Ovary (tissue), 7 donors: ENCODE measurements at regions not wholly inside any gene's neighbourhood (a gene's known extent, or its start where the extent isn't known, plus 50 kb on each side); places are given as distances from the start of the nearest gene placed in this dataset.

ENCODE experiments used
- DNase-seq, 5 donors: peaks; one replicate each; pipeline ENCODE4 v3.0.0-alpha.2; 2019 to 2020
- H3K27ac ChIP-seq, 2 donors: fragments of 200-600 bp; one replicate each; pipeline versions ENCODE4 v1.5.1 to v1.8.0; 2019 to 2022
- H3K27me3 ChIP-seq: fragments of 200-600 bp; one replicate; pipeline ENCODE4 v1.8.0; 2022
- H3K36me3 ChIP-seq: fragments of 200-600 bp; sonication (generic); one replicate; pipeline ENCODE4 v1.5.1; 2019
- H3K4me1 ChIP-seq: one replicate; pipeline ENCODE4 v1.8.1; 2013; ENCODE audit warnings: mild to moderate bottlenecking, moderate library complexity; ENCODE audit not compliant: insufficient read depth
- H3K4me3 ChIP-seq: fragments of 200-600 bp; sonication (generic); one replicate; pipeline ENCODE4 v1.5.1; 2017
- H3K9me3 ChIP-seq, 2 donors: fragments of 200-600 bp in 1 of 2; sonication (generic) in 1 of 2; one replicate each; pipeline versions ENCODE4 v1.5.1 to v1.8.1; 2013 to 2019; ENCODE audit warnings: mild to moderate bottlenecking in 1 of 2, moderate library complexity in 1 of 2
- CTCF ChIP-seq, 3 donors: fragments of 450-650 bp in 2 of 3; fragments of 200-600 bp in 1 of 3; IDR thresholded peaks; one replicate each; pipeline versions ENCODE4 v1.5.1 to v1.8.0; 2016 to 2022; ENCODE audit warnings: antibody characterized with exemption in 3 of 3, mild to moderate bottlenecking in 1 of 3
- EP300 ChIP-seq: sonication (generic); formaldehyde crosslinking; IDR thresholded peaks from one replicate; pipeline ENCODE4 v1.6.1; 2017; ENCODE audit warnings: antibody characterized with exemption
- POLR2A ChIP-seq: fragments of 450-650 bp; IDR thresholded peaks from one replicate; pipeline ENCODE4 v1.6.1; 2017; ENCODE audit warnings: antibody characterized with exemption, mild to moderate bottlenecking, moderate library complexity
- WGBS, 3 donors: extraction: QIAGEN DNeasy Blood & Tissue Kit in 1 of 3; methylation state at CpG; one replicate each; pipeline versions ENCODE4 v1.1.5 to v1.1.7; 2013 to 2017; 5-methylcytosine and 5-hydroxymethylcytosine counted together
- intact Hi-C, 4 donors: fragments of 100-400 bp; cut with DNase I; formaldehyde crosslinking; loops; one replicate each; pipeline versions ENCODE4 v1.11.0 to v1.15.1; 2022 to 2023
- donor health status: DM: no; HTN: no; CAD: no; lungs with moderate emphysema.
- donor health status: DM: no; HTN: no; CAD: no.
- donor health status: Bipolar disorder and iron deficiency.
- donor health status: DM: no; HTN: no; CAD: no.
- donor health status: DM: yes; HTN: yes; CAD: no.

- Histone ChIP-seq H3K9me3 (no peaks in the 10 kb centered on the region), H3K36me3 (no peaks in the 10 kb centered on the region), H3K27ac (no peak overlapping the region), H3K4me1 (peaks cover 12% of the 10 kb centered on the region), H3K27me3 (no peaks in the 10 kb centered on the region), H3K4me3 (no peak overlapping the region)
- DNase-seq, result no peak
- intact Hi-C loops, result no loop called here
- 79 to 84% (median 83%) methylated on average over 4 of the region's 4 CpGs for WGBS, 3 donors
- TF ChIP-seq POLR2A (no peak), CTCF (IDR thresholded peaks at IDR 0.05) (no peak), EP300 (no peak)
Measured at GRCh38 chr4:26044983-26045382, 131.0 kb downstream of the SMIM20 start.

GRCh38 chr4:26047795-26048194, 133.8 kb downstream of the SMIM20 start:
- H3K27ac ChIP-seq, result peak overlapping the region; percentile 67 to 82
- intact Hi-C loops, result loop anchor here in 1 of 4 donors (1.0 kb wide), 1 partner anchor 40 kb away; no protein-coding TSS in a partner anchor
- no peaks in the 10 kb centered on the region for H3K36me3 ChIP-seq
- 86 to 93% (median 88%) methylated on average over 5 of the region's 5 CpGs for WGBS, 3 donors
- no peaks in the 10 kb centered on the region for H3K9me3 ChIP-seq
- TF ChIP-seq POLR2A (no peak), CTCF (IDR thresholded peaks at IDR 0.05) (no peak), EP300 (no peak)
- no peaks in the 10 kb centered on the region for H3K27me3 ChIP-seq
- H3K4me1 ChIP-seq, result peaks cover 10% of the 10 kb centered on the region
- peak in 1 of 5 donors; percentile 33 for DNase-seq
- no peak overlapping the region for H3K4me3 ChIP-seq

GRCh38 chr4:26048378-26048882, 134.4 kb downstream of the SMIM20 start:
- Histone ChIP-seq H3K27ac (peak overlapping the region; percentile 67 to 82), H3K4me1 (peaks cover 10% of the 10 kb centered on the region), H3K27me3 (no peaks in the 10 kb centered on the region), H3K4me3 (no peak overlapping the region), H3K9me3 (no peaks in the 10 kb centered on the region), H3K36me3 (no peaks in the 10 kb centered on the region)
- peak; percentile 63 to 82 (median 67) for DNase-seq
- TF ChIP-seq EP300 (no peak), CTCF (IDR thresholded peaks at IDR 0.05) (no peak), POLR2A (no peak)
- intact Hi-C loops, result no loop called here
- 25 to 30% (median 30%) methylated on average over 12 of the region's 12 CpGs for WGBS, 3 donors

GRCh38 chr4:26048950-26049349, 134.9 kb downstream of the SMIM20 start:
- no peak overlapping the region for H3K4me3 ChIP-seq
- peaks cover 10% of the 10 kb centered on the region for H3K4me1 ChIP-seq
- 41 to 54% (median 42%) methylated on average over 9 of the region's 9 CpGs for WGBS, 3 donors

More at GRCh38 chr4:26048950-26049349, 134.9 kb downstream of the SMIM20 start:
- Histone ChIP-seq H3K27me3 (no peaks in the 10 kb centered on the region), H3K27ac (peak overlapping the region; percentile 11 to 82), H3K9me3 (no peaks in the 10 kb centered on the region), H3K36me3 (no peaks in the 10 kb centered on the region)
- DNase-seq, result peak in 1 of 5 donors; percentile 60
- no peak for TF ChIP-seq EP300
- no peak for TF ChIP-seq CTCF (IDR thresholded peaks at IDR 0.05)
- no peak for TF ChIP-seq POLR2A
- intact Hi-C loops, result no loop called here
